ENCODE measurements at regions not wholly inside any gene's neighbourhood (a gene's known extent, or its start where the extent isn't known, plus 50 kb on each side); places are given as distances from the start of the nearest gene placed in this dataset.

DNA sequence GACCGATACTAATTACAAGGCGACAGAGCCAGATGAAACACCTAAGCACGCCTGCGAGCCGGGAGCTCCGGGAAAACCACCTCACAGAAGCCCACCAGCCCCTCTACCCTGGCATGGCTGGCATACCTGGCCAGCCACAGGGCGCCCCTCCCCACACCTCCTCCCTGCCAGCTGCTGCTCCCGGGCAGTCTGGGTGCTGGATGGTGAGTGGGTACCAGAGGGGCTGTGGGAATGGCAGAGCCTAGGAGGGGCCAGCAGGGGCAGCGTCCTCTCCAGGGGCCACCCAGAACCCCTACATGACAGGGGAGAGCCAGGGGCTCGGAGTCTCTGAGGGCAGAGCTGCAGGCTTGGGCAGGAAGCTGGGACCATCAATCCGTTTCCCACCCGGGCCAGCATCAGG is 58.7 kb upstream of the GPC1 start:
- TF ChIP-seq, protein P1, sequence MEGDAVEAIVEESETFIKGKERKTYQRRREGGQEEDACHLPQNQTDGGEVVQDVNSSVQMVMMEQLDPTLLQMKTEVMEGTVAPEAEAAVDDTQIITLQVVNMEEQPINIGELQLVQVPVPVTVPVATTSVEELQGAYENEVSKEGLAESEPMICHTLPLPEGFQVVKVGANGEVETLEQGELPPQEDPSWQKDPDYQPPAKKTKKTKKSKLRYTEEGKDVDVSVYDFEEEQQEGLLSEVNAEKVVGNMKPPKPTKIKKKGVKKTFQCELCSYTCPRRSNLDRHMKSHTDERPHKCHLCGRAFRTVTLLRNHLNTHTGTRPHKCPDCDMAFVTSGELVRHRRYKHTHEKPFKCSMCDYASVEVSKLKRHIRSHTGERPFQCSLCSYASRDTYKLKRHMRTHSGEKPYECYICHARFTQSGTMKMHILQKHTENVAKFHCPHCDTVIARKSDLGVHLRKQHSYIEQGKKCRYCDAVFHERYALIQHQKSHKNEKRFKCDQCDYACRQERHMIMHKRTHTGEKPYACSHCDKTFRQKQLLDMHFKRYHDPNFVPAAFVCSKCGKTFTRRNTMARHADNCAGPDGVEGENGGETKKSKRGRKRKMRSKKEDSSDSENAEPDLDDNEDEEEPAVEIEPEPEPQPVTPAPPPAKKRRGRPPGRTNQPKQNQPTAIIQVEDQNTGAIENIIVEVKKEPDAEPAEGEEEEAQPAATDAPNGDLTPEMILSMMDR (conservative IDR thresholded peaks at IDR 0.05 in 1 of 2, IDR thresholded peaks at IDR 0.05 in 1 of 2; ENCODE audit: low read depth in 1 of 2, low read length in 2 of 2), result no peak
- no peak for TF ChIP-seq EZH2 (IDR thresholded peaks at IDR 0.05; ENCODE audit: low read length, missing control alignments)
